ENCODE measurements at regions not wholly inside any gene's neighbourhood (a gene's known extent, or its start where the extent isn't known, plus 50 kb on each side); places are given as distances from the start of the nearest gene placed in this dataset.
"Not testable (repeated sequence)": the region's sequence is repeated elsewhere in the genome, so short reads cannot be mapped to it uniquely, and the experiment has no call there.

DNA sequence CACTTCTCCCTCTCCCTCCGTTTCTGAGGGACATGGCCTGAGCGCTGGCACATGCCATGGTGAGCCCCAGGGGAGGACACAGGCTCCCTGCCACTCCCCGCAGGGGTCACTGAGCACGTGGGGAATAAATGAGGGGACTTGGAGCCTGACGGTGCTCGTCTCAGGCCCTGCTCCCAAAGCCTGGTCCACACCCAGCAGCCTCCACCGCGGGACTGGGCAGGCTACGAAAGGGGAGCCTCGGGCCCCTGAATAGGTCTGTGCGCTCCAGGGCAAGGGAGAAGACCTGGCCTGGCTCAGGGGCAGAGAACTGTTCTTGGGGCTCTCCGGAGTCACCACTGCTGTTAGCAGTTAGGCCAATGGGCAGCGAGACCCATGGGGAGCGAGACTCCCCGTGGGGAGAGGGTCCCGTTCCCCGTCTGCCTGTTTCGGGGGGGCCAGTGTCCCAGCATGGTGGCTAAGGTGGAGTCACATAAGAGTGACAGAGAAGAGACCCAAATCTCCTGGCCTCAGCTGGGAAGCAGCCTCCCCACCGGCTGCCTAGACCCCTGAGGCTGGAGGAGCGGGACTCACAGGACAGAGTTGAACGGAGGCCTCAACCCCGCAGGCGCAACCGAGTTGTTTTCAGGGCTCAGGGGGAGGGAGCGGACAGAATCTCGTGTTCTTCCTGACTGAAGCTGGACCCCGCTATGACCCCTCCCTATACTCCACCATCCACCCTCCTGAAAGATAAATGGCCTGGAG lies 329.8 kb upstream of the SFSWAP start:
- no peak for DNase-seq

DNA sequence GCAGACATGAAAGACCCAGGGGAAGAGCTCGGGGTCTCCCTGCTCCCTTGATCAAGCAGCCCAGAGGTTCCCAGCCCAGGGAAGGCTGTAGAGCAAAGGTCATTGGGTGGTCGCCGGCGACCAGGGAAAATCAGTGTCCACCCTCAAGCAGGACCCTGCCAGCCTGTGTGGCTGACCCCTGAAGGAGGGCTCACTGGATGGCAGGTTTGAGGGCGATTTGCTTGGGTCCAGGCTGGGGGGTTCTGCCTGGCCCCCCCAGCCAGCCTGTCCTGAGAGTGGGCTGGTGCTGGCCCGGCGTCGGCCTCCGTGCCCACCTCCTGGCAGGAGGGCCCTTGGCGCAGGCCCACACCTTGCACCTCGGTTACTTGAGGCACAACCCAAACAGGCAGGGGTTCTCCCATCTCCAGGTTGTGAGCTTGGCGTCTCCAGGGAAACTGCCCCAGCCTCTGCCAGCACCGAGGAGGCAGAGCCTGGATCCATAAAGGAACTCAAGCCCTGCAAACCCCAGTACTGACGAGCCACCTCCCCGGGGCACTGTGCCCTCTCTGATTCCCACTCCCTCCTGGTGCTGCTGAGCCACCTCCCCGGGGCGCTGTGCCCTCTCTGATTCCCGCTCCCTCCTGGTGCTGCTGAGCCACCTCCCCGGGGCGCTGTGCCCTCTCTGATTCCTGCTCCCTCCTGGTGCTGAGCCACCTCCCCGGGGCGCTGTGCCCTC lies 329.0 kb upstream of the SFSWAP start:
- DNase-seq: no peak

GRCh38 chr12:131383291-131383690 lies 327.6 kb upstream of the SFSWAP start:
- no peak for DNase-seq

GRCh38 chr12:131383741-131384543 lies 326.9 kb upstream of the SFSWAP start:
- DNase-seq: no peak

GRCh38 chr12:131384544-131384855 lies 326.4 kb upstream of the SFSWAP start:
- DNase-seq: no peak

DNA sequence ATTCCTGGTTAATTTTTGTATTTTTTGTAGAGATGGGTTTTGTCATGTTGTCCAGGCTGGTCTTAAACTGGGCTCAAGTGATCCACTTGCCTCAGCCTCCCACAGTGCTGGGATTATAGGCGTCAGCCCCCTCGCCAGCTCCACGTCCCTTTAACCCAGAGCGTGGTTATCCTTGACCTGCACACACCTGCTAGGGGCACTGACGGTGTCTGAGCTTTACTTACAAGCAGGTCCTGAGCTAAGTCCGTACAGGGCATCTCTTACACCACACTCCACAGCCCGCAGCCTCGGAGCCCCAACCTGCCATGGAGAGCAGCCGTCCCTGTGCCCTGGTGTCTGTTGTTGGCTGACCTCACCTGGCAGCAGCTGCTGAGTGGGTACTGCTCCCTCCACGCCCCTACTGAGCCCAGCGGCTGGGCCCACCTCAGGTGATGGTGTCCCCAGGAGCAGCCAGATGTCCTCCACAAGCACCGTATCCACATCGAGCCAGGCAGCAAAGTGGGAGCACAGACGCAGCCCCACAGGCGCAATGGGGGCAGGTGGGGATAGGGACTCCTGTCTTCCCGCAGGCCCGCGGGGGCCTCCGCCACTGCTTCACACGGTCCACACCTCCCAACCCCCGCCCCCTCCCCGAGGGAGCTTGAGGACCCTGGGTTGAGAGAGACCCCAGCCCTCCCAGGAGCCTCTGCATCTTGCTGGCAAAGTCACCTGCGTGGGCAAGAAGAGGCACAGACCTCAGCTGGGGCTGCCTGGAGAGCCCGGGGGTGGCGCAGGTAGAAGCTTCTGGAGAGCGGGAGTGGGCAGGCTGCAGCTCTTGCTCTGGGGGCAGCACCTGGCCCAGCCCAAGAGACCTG lies 325.4 kb upstream of the SFSWAP start:
- no peak for DNase-seq

- DNase-seq: no peak
Measured at GRCh38 chr12:131386167-131386521, 324.7 kb upstream of the SFSWAP start.

- no peak for DNase-seq
Measured at GRCh38 chr12:131386781-131387180, 324.1 kb upstream of the SFSWAP start.

- DNase-seq: no peak
Measured at GRCh38 chr12:131387281-131388163, 323.4 kb upstream of the SFSWAP start.

- DNase-seq: not testable (repeated sequence)
Measured at GRCh38 chr12:131388164-131389053, 322.5 kb upstream of the SFSWAP start.

DNA sequence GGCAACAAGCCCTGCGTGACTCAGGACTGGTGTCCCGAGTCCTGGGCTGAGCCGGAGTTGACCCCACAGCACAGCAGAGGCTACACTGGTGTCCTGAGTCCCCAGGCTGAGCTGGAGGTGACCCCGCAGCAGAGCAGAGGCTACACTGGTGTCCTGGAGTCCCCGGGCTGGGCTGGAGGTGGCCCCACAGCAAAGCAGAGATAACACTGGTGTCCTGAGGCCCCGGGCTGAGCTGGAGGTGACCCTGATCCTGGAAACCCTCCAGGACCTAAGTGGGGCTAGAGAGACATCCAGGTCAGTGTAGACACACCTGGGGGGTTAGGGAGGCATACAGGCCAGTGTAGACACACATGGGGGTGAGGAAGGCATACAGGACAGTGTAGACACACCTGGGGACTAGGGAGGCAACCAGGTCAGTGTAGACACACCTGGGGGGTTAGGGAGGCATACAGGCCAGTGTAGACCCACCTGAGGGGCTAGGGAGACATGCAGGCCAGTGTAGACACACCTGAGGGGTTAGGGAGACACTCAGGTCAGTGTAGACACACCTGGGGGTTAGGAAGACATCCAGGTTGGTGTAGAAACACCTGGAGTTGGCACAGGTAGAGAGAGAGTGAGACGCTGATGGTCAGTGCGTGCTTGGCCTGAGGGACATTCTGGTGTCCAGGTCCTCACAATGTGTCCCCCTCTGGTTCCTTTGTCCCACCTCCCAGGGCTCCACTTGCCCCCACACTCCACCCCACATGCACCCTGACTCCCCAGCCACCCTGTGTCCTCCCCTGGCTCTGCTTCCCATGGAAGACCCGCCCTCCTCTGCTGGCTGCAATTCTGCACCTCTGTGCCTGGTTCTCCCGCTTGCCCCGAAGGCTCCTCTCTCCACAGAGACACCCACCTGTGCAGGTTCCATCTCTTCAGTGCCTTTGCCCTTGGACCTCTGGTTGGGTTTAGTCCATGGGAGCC lies 321.6 kb upstream of the SFSWAP start:
- no peak for DNase-seq

- DNase-seq: no peak
Measured at GRCh38 chr12:131390412-131391334, 320.2 kb upstream of the SFSWAP start.

DNA sequence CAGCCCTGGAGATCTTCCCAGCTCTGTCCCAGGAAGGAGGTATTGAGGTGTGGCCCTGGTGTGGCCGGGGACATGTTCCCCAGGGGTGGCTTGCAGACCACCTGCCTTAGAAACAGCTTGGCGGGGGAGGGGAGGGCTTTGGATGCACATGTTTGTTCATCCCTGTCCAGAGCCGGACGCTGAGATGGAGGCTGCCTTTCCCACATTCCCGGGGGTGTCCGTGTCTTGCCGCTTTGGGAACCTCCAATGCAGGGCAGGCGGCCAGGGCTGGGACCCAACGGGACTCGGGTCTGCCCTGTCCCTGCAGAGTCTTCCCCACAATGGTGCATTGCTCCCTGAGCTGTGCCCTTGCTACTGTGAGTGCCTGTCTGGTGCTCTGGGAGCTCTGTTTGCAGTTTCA lies 319.5 kb upstream of the SFSWAP start:
- no peak for DNase-seq

DNA sequence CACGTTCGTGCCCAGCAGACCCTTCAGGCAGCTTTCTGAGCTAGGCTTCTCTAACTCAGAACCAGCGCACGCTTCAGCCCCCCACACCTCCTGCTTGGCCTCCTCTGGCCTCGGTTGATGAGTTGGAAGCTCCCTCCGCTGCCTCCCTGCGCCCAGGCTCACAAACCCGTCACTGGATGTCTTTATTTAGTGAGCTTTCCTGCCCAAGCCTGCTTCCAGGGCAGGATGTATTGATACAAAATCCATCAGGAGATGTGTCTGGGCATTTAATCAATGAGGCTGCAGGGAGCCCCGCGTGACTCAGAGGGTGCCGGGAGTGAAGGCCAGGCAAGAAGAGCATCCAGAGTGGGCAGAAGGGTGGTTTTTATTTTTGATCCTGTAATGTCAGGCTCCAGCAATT lies 316.1 kb upstream of the SFSWAP start:
- DNase-seq: not testable (repeated sequence)

DNA sequence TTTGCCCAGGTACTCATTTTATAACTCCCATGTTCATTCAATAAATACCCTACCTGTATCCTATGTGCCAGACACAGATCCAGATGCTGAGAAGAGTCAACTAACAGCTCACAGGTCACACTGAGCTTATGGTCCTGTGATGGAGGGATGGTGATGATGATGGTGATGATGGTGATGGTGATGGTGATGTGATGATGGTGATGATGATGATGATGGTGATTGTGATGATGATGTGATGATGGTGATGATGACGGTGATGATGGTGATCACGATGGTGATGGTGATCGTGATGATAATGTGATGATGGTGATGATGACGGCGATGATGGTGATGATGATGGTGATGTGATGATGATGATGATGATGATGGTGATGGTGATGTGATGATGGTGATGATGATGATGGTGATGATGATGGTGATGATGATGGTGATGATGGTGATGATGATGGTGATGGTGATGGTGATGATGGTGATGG lies 315.6 kb upstream of the SFSWAP start:
- not testable (repeated sequence) for DNase-seq

DNA sequence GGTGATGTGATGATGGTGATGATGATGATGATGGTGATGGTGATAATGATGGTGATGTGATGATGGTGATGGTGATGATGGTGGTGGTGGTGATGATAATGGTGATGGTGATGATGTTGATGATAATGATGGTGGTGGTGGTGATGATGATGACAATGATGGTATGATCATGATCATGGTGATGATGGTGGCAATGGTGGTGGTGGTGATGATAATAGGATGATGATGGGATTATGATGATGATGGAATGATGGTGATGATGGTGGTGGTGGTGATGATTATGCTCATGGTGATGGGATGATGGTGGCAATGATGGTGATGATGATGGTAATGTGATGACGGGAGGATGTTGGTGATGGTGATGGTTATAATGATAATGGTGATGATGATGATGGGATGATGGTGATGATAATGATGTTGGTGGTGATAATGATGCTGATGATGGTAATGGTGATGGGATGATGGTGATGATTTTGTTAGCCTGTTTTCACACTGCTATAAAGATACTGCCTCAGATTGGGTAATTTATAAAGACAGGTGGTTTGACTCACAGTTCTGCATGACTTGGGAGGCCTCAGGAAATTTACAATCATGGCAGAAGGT lies 314.8 kb upstream of the SFSWAP start:
- no peak for DNase-seq

DNA sequence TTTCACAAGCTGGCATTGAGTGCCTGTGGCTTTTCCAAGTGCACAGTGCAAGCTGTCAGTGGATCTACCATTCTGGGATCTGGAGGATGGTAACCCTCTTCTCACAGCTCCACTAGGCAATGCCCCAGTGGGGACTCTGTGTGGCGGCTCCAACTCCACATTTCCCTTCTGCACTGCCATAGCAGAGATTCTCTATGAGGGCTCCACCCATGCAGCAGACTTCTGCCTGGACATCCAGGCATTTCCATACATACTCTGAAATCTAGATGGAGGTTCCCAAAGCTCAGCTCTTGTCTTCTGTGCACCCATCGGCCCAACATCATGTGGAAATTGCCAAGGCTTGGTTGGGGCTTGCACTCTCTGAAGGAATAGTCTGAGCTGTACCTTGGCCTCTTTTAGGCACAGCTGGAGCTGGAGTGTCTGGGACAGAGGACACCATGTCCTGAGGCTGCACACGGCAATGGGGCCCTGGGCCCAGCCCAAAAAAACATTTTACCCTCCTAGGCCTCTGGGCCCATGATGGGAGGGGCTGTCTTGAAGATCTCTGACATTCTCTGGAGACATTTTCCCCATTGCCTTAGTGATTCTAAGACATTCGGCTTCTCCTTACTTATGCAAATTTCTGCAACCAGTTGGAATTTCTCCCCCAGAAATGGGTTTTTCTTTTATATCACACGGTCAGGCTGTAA lies 313.3 kb upstream of the SFSWAP start:
- no peak for DNase-seq

All from stimulated activated CD4-positive, alpha-beta T cell treated with anti-CD3 and anti-CD28 coated beads, Interleukin-1b, Interleukin-23, amount 100 ng/mL, for 48 hours (primary cell).